ENCODE measurements at regions not wholly inside any gene's neighbourhood (a gene's known extent, or its start where the extent isn't known, plus 50 kb on each side); places are given as distances from the start of the nearest gene placed in this dataset.

- H3K36me3 Mint-ChIP-seq = no peaks in the 10 kb centered on the region
- no peak overlapping the region for H3K4me3 Mint-ChIP-seq
- H3K9me3 Mint-ChIP-seq = no peaks in the 10 kb centered on the region
- H3K27me3 Mint-ChIP-seq = peaks cover 1% of the 10 kb centered on the region
- H3K4me1 Mint-ChIP-seq = no peaks in the 10 kb centered on the region
- H3K27ac Mint-ChIP-seq = no peak overlapping the region
Measured at GRCh38 chr12:43011383-43011926, 421.9 kb upstream of the PRICKLE1 start.

- H3K4me1 Mint-ChIP-seq = no peaks in the 10 kb centered on the region
- H3K27me3 Mint-ChIP-seq = no peaks in the 10 kb centered on the region
- H3K27ac Mint-ChIP-seq = no peak overlapping the region
- H3K4me3 Mint-ChIP-seq = no peak overlapping the region
- no peaks in the 10 kb centered on the region for H3K9me3 Mint-ChIP-seq
- no peaks in the 10 kb centered on the region for H3K36me3 Mint-ChIP-seq
Measured at GRCh38 chr12:43009846-43010240, 420.3 kb upstream of the PRICKLE1 start.

- no peaks in the 10 kb centered on the region for H3K36me3 Mint-ChIP-seq
- no peaks in the 10 kb centered on the region for H3K4me1 Mint-ChIP-seq
- no peaks in the 10 kb centered on the region for H3K9me3 Mint-ChIP-seq
- no peak overlapping the region for H3K27ac Mint-ChIP-seq
- no peaks in the 10 kb centered on the region for H3K27me3 Mint-ChIP-seq
- H3K4me3 Mint-ChIP-seq = no peak overlapping the region
Measured at GRCh38 chr12:43008953-43009845, 419.7 kb upstream of the PRICKLE1 start.

- H3K36me3 Mint-ChIP-seq = no peaks in the 10 kb centered on the region
- no peak overlapping the region for H3K4me3 Mint-ChIP-seq
- H3K4me1 Mint-ChIP-seq = no peaks in the 10 kb centered on the region
- H3K27ac Mint-ChIP-seq = no peak overlapping the region
- no peaks in the 10 kb centered on the region for H3K27me3 Mint-ChIP-seq
- no peaks in the 10 kb centered on the region for H3K9me3 Mint-ChIP-seq
Measured at GRCh38 chr12:43004908-43005307, 415.4 kb upstream of the PRICKLE1 start.

GRCh38 chr12:43004141-43004540 is 414.6 kb upstream of the PRICKLE1 start:
- no peaks in the 10 kb centered on the region for H3K9me3 Mint-ChIP-seq
- no peaks in the 10 kb centered on the region for H3K36me3 Mint-ChIP-seq
- no peak overlapping the region for H3K4me3 Mint-ChIP-seq
- H3K27ac Mint-ChIP-seq = no peak overlapping the region
- no peaks in the 10 kb centered on the region for H3K4me1 Mint-ChIP-seq
- H3K27me3 Mint-ChIP-seq = no peaks in the 10 kb centered on the region

- Mint-ChIP-seq H3K27me3 (no peaks in the 10 kb centered on the region), H3K36me3 (no peaks in the 10 kb centered on the region), H3K9me3 (peaks cover 15% of the 10 kb centered on the region), H3K27ac (no peak overlapping the region), H3K4me3 (no peak overlapping the region), H3K4me1 (no peaks in the 10 kb centered on the region)
Measured at GRCh38 chr12:42996869-42997431, 407.4 kb upstream of the PRICKLE1 start.

GRCh38 chr12:42992826-42993225 is 403.3 kb upstream of the PRICKLE1 start:
- no peaks in the 10 kb centered on the region for H3K27me3 Mint-ChIP-seq
- H3K4me3 Mint-ChIP-seq = no peak overlapping the region
- no peaks in the 10 kb centered on the region for H3K4me1 Mint-ChIP-seq

GRCh38 chr12:42990387-42990786 is 400.8 kb upstream of the PRICKLE1 start:
- Mint-ChIP-seq H3K36me3 (no peaks in the 10 kb centered on the region), H3K9me3 (peaks cover 15% of the 10 kb centered on the region), H3K4me1 (no peaks in the 10 kb centered on the region), H3K27ac (no peak overlapping the region), H3K27me3 (no peaks in the 10 kb centered on the region), H3K4me3 (no peak overlapping the region)

More at GRCh38 chr12:42992826-42993225, 403.3 kb upstream of the PRICKLE1 start:
- H3K9me3 Mint-ChIP-seq = peaks cover 15% of the 10 kb centered on the region
- H3K27ac Mint-ChIP-seq = no peak overlapping the region
- H3K36me3 Mint-ChIP-seq = no peaks in the 10 kb centered on the region

- no peaks in the 10 kb centered on the region for H3K27me3 Mint-ChIP-seq
- no peaks in the 10 kb centered on the region for H3K9me3 Mint-ChIP-seq
- no peak overlapping the region for H3K27ac Mint-ChIP-seq
- H3K4me1 Mint-ChIP-seq = no peaks in the 10 kb centered on the region
- H3K36me3 Mint-ChIP-seq = no peaks in the 10 kb centered on the region
- H3K4me3 Mint-ChIP-seq = no peak overlapping the region
Measured at GRCh38 chr12:42987216-42987650, 397.7 kb upstream of the PRICKLE1 start.

GRCh38 chr12:42985506-42985905 is 396.0 kb upstream of the PRICKLE1 start:
- Mint-ChIP-seq H3K27ac (no peak overlapping the region), H3K4me3 (no peak overlapping the region), H3K27me3 (no peaks in the 10 kb centered on the region), H3K4me1 (no peaks in the 10 kb centered on the region), H3K9me3 (no peaks in the 10 kb centered on the region), H3K36me3 (no peaks in the 10 kb centered on the region)

- Mint-ChIP-seq H3K36me3 (no peaks in the 10 kb centered on the region), H3K4me3 (no peak overlapping the region), H3K27ac (no peak overlapping the region), H3K4me1 (no peaks in the 10 kb centered on the region), H3K9me3 (no peaks in the 10 kb centered on the region), H3K27me3 (no peaks in the 10 kb centered on the region)
Measured at GRCh38 chr12:42982828-42983227, 393.3 kb upstream of the PRICKLE1 start.

GRCh38 chr12:42981379-42981778 is 391.8 kb upstream of the PRICKLE1 start:
- Mint-ChIP-seq H3K4me1 (no peaks in the 10 kb centered on the region), H3K27me3 (no peaks in the 10 kb centered on the region), H3K27ac (no peak overlapping the region), H3K36me3 (no peaks in the 10 kb centered on the region), H3K4me3 (no peak overlapping the region), H3K9me3 (no peaks in the 10 kb centered on the region)

GRCh38 chr12:42980441-42980840 is 390.9 kb upstream of the PRICKLE1 start:
- H3K36me3 Mint-ChIP-seq = no peaks in the 10 kb centered on the region
- no peaks in the 10 kb centered on the region for H3K27me3 Mint-ChIP-seq
- no peaks in the 10 kb centered on the region for H3K9me3 Mint-ChIP-seq
- H3K4me3 Mint-ChIP-seq = no peak overlapping the region
- no peak overlapping the region for H3K27ac Mint-ChIP-seq
- H3K4me1 Mint-ChIP-seq = no peaks in the 10 kb centered on the region

GRCh38 chr12:42979746-42980145 is 390.2 kb upstream of the PRICKLE1 start:
- H3K27ac Mint-ChIP-seq = no peak overlapping the region
- H3K4me3 Mint-ChIP-seq = no peak overlapping the region
- H3K4me1 Mint-ChIP-seq = no peaks in the 10 kb centered on the region
- no peaks in the 10 kb centered on the region for H3K27me3 Mint-ChIP-seq
- H3K9me3 Mint-ChIP-seq = no peaks in the 10 kb centered on the region
- H3K36me3 Mint-ChIP-seq = no peaks in the 10 kb centered on the region

- H3K4me3 Mint-ChIP-seq = no peak overlapping the region
- H3K27me3 Mint-ChIP-seq = no peaks in the 10 kb centered on the region
- no peaks in the 10 kb centered on the region for H3K36me3 Mint-ChIP-seq
- no peaks in the 10 kb centered on the region for H3K4me1 Mint-ChIP-seq
- peaks cover 4% of the 10 kb centered on the region for H3K9me3 Mint-ChIP-seq
- no peak overlapping the region for H3K27ac Mint-ChIP-seq
Measured at GRCh38 chr12:42978708-42979107, 389.2 kb upstream of the PRICKLE1 start.
